ENCODE measurements at regions not wholly inside any gene's neighbourhood (a gene's known extent, or its start where the extent isn't known, plus 50 kb on each side); places are given as distances from the start of the nearest gene placed in this dataset.

DNA sequence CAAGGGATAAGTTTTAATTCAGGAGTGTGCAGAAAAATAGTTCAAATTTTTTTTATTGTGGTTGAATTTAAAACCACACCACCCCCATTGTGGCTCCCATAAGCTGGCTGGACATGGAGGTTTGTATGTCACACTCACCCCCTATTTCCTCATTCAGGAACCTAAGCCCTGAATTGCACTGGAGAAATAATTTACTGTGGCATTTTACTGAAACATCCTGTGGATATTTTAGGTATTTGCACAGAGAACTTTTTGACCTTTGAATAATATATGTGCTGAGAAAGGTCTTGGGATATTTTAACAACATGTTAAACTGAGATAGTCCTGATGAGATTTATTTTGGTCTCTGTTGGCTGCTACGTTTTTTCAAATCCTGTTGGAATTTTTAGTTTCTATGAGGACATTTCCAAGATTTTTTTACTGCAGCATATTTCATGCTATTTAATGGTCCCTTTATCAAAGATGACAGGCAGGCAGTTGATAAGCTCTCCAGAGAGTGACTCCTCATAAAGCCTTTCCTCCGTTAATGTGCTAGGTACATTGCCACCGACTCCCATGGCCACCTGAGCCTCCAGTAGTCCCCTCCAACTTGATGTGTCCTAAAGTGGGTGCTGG is 51.2 kb upstream of the PALM2AKAP2 start:
- DNase-seq (ENCODE audit: extremely low read depth, low read depth) = no peak

DNA sequence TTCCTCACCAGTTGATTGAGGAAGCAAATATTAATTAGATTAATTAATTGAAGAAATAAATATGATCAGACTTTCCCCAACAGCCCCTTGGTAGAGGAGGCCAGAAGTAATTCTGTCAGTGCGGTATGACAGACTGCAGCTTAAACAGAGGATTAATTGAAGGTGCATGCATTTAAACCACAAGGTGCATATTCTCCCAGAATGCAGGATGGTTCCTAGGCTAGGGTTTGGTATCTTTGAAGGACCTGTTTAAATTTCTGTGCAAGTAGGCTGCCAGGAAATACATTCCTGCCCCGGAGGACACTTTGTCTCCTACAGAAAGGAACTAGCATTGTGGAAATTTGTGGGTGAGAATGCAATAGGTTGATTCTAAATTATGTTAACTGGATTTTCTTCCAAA is 50.5 kb upstream of the PALM2AKAP2 start:
- no peak for DNase-seq (ENCODE audit: extremely low read depth, low read depth)

All from NCI-H460 (cell line).